ENCODE measurements at regions not wholly inside any gene's neighbourhood (a gene's known extent, or its start where the extent isn't known, plus 50 kb on each side); places are given as distances from the start of the nearest gene placed in this dataset.

DNA sequence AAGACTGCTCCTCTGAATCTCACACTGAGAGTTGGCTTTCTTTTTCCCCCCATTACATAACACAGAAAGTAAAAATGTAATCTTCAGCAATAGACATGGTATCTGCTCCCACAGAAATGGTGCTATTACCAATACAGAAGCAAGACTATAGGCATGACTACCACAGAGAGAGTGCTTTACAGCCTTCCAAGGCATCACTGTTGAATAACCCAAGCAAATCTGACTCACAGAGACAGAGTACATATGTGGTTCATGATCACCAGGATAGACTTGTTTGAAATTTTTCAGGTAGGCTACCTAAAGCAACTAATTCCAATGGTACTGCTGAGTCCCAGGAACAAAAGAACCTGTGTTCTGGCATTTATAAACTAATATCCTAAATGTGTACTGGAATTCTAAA, 1373.4 kb upstream of the C9orf72 start:
- TF ChIP-seq, protein P1, sequence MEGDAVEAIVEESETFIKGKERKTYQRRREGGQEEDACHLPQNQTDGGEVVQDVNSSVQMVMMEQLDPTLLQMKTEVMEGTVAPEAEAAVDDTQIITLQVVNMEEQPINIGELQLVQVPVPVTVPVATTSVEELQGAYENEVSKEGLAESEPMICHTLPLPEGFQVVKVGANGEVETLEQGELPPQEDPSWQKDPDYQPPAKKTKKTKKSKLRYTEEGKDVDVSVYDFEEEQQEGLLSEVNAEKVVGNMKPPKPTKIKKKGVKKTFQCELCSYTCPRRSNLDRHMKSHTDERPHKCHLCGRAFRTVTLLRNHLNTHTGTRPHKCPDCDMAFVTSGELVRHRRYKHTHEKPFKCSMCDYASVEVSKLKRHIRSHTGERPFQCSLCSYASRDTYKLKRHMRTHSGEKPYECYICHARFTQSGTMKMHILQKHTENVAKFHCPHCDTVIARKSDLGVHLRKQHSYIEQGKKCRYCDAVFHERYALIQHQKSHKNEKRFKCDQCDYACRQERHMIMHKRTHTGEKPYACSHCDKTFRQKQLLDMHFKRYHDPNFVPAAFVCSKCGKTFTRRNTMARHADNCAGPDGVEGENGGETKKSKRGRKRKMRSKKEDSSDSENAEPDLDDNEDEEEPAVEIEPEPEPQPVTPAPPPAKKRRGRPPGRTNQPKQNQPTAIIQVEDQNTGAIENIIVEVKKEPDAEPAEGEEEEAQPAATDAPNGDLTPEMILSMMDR (conservative IDR thresholded peaks at IDR 0.05; ENCODE audit: low read length) = no peak
- DNase-seq (ENCODE audit: low read depth) = no peak
- no peak overlapping the region for H3K4me3 ChIP-seq (ENCODE audit: low read length)

DNA sequence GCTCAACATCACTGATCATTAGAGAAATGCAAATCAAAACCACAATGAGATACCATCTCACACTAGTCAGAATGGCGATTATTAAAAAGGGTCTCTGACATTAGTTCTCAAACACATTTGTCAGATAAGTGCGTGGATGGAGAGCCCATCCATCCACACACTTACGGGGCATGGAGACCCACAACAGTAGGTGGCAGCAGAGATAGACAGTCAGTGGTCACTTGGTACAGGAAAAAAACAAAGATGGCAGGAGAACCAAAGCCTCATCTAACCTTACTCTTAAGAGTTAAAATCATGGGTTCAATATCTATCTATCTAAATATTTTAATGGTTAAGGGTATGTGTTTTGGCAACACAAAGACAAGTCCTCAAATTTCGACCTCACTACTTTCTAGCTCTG, 1378.7 kb upstream of the C9orf72 start:
- TF ChIP-seq, protein P1 (conservative IDR thresholded peaks at IDR 0.05; ENCODE audit: low read length) = no peak
- no peak for DNase-seq (ENCODE audit: low read depth)
- no peak overlapping the region for H3K4me3 ChIP-seq (ENCODE audit: low read length)

DNA sequence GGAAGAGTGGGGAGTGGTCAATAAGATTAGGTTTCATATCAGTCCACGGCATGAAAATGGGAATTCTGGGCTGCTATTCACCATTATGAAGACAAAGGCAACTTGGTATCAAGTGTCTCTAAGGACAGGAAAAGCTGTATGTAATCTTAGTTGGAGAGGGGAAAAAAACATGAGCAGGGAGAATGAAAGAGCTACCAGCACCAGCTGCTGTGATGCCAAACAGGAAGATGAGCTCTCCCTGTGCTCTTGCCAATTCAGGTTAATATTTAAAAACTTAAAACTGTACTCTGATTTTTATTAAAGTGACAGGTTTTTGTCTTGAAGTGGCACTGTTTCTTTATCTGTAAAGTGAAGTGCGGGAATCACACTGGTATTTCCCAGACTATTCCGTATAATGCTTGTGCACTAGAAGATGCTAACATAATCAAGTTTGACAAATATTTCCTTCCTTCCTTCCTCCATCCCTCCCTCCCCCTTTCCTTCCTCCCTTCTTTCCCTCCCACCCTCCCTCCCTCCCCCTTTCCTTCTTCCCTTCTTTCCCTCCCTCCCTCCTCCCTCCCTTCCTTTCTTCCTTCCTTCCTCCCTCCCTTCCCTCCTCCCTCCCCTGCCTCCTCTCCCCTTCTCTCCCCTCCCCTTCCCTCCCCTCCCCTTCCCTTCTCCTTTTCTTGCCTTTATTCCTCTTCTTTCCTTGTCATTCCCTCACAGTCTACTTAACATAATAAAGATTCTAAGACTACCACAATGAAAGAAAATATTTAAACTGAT, 1383.0 kb upstream of the C9orf72 start:
- H3K4me3 ChIP-seq (ENCODE audit: low read length) = no peak overlapping the region
- TF ChIP-seq, protein P1 (conservative IDR thresholded peaks at IDR 0.05; ENCODE audit: low read length) = no peak
- DNase-seq (ENCODE audit: low read depth) = no peak

DNA sequence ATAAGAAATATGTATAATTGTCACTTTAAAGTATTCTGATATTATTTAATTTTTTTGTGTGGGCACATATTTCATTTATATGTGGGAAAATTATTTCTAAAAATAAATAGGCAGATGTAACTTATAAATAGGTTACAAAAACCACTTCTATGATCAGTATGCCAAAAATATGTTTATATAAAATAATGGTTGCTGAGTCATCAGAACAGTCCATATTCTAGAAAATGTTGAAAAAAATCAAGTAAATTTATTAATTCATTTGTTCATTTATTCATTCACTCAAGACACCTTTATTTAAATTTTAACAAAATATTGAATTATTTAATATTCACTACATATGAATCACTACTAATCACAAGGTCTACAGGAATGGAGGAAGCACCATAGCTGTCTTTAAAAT, 1387.3 kb upstream of the C9orf72 start:
- TF ChIP-seq, protein P1 (conservative IDR thresholded peaks at IDR 0.05; ENCODE audit: low read length) = no peak
- no peak overlapping the region for H3K4me3 ChIP-seq (ENCODE audit: low read length)
- DNase-seq (ENCODE audit: low read depth) = no peak

DNA sequence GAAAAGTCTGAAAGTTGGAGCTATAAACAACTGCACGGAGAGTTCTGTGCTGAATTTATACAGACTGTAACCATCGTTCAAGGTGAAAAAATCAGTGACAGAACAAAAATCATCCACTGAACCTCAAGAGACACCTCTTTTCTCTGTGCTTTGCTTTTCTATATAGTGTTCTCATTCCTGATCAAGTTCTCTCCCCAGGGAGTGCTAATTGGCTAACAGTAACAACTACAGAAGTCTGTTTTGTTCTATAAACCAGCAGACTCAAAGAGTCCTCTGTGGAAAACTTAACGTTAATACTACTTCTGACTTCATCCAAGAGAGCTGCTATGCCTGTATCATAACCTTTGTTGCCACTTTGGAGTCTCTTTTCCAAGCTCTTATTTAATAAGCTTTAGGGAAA, 1388.3 kb upstream of the C9orf72 start:
- TF ChIP-seq, protein P1 (conservative IDR thresholded peaks at IDR 0.05; ENCODE audit: low read length) = no peak
- H3K4me3 ChIP-seq (ENCODE audit: low read length) = no peak overlapping the region
- DNase-seq (ENCODE audit: low read depth) = no peak

DNA sequence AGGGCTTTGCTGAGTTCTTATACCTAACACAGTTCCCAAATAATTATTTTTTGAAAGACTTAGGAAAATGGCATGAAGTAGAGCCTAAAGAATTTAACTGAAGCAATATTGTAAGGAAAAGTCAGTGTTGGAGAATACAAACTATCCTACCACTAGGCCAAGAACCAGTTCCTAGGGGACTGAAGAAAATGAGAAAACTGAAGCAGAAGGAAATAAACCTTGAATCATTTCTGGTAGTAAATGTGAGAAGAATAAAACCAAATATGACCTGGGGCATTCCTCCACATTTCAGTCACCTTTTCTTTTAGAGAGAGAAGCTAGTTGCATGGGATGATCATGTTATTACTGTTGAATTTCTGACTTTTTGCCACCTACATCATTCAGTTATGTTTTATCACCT, 1393.9 kb upstream of the C9orf72 start:
- H3K4me3 ChIP-seq (ENCODE audit: low read length) = no peak overlapping the region
- DNase-seq (ENCODE audit: low read depth) = no peak
- TF ChIP-seq, protein P1 (conservative IDR thresholded peaks at IDR 0.05; ENCODE audit: low read length) = no peak

DNA sequence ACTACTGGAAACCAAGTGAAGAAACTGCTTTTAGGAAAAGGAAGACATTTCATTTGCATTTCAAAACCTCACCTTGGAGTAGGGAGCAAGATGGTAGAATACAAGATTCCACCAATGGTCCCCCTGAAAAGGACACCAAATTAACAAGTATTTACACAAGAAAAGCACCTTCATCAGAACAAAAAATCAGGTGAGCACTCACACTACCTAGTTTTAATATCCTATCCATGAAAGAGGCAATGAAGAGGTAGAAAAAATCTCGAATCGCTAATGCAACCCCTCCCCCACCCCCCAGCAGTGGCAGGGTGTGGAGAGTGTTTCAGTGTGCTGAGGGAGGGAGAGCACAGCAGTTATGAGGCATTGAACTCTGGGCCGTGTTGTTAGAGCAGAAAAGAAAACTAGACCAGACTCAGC, 1397.0 kb upstream of the C9orf72 start:
- H3K4me3 ChIP-seq (ENCODE audit: low read length) = no peak overlapping the region
- TF ChIP-seq, protein P1 (conservative IDR thresholded peaks at IDR 0.05; ENCODE audit: low read length) = no peak
- no peak for DNase-seq (ENCODE audit: low read depth)

Measured in AG10803 (cell line).